Parathyroid adenoma (tissue), 2 donors: ENCODE measurements at regions not wholly inside any gene's neighbourhood (a gene's known extent, or its start where the extent isn't known, plus 50 kb on each side); places are given as distances from the start of the nearest gene placed in this dataset.

Experiments used
- H2AFZ ChIP-seq: fragments of 300-600 bp; sonication (generic); one replicate; pipeline ENCODE4 v1.7.0; 2017; ENCODE audit warnings: antibody characterized with exemption, mild to moderate bottlenecking
- H3K27ac ChIP-seq: fragments of 300-600 bp; sonication (generic); one replicate; pipeline ENCODE4 v1.7.0; 2017
- H3K27me3 ChIP-seq: fragments of 300-600 bp; sonication (generic); one replicate; pipeline ENCODE4 v1.7.0; 2017; ENCODE audit warnings: low read length; ENCODE audit not compliant: control insufficient read depth, insufficient read depth
- H3K36me3 ChIP-seq: fragments of 300-600 bp; sonication (generic); one replicate; pipeline ENCODE4 v1.7.0; 2017; ENCODE audit warnings: low read length; ENCODE audit not compliant: control insufficient read depth, insufficient read depth
- H3K4me1 ChIP-seq: fragments of 300-600 bp; sonication (generic); one replicate; pipeline ENCODE4 v1.7.0; 2017; ENCODE audit warnings: control low read depth
- H3K4me2 ChIP-seq: fragments of 300-600 bp; sonication (generic); one replicate; pipeline ENCODE4 v1.7.0; 2017; ENCODE audit warnings: low read length
- H3K4me3 ChIP-seq: fragments of 300-600 bp; sonication (generic); one replicate; pipeline ENCODE4 v1.7.0; 2017; ENCODE audit warnings: low read depth, low read length
- H3K79me2 ChIP-seq: fragments of 300-600 bp; sonication (generic); one replicate; pipeline ENCODE4 v1.7.0; 2017; ENCODE audit warnings: control low read depth
- H3K9ac ChIP-seq: fragments of 300-600 bp; sonication (generic); one replicate; pipeline ENCODE4 v1.7.0; 2017; ENCODE audit warnings: mild to moderate bottlenecking
- H3K9me3 ChIP-seq: fragments of 300-600 bp; sonication (generic); one replicate; pipeline ENCODE4 v1.7.0; 2017; ENCODE audit warnings: low read length; ENCODE audit not compliant: control insufficient read depth
- CTCF ChIP-seq: fragments of 300-600 bp; sonication (generic); IDR thresholded peaks from one replicate; pipeline ENCODE4 v1.7.0; 2017; ENCODE audit warnings: antibody characterized with exemption, mild to moderate bottlenecking
- donor health status: primary hyperparathyroidism.

- Histone ChIP-seq H3K27me3 (no peaks in the 10 kb centered on the region), H3K9me3 (no peaks in the 10 kb centered on the region), H3K4me2 (no peak overlapping the region), H3K4me1 (no peaks in the 10 kb centered on the region), H3K9ac (no peak overlapping the region), H3K4me3 (no peak overlapping the region), H3K36me3 (no peaks in the 10 kb centered on the region), H3K79me2 (no peaks in the 10 kb centered on the region), H2AFZ (no peak overlapping the region), H3K27ac (no peak overlapping the region)
- no peak for TF ChIP-seq CTCF
These were observed 151.8 kb upstream of the B3GALT2 start for GRCh38 chr1:193338194-193338593.

- no peaks in the 10 kb centered on the region for H3K9me3 ChIP-seq
- no peaks in the 10 kb centered on the region for H3K36me3 ChIP-seq
- H3K27me3 ChIP-seq: no peaks in the 10 kb centered on the region
- no peaks in the 10 kb centered on the region for H3K79me2 ChIP-seq
- no peak overlapping the region for H3K27ac ChIP-seq
- TF ChIP-seq CTCF: no peak
- H3K9ac ChIP-seq: no peak overlapping the region
- H3K4me1 ChIP-seq: no peaks in the 10 kb centered on the region
- no peak overlapping the region for H3K4me2 ChIP-seq
- H3K4me3 ChIP-seq: no peak overlapping the region
- H2AFZ ChIP-seq: no peak overlapping the region
These were observed 149.5 kb upstream of the B3GALT2 start for GRCh38 chr1:193335806-193336428.

GRCh38 chr1:193333166-193333565, 146.8 kb upstream of the B3GALT2 start:
- H3K79me2 ChIP-seq: no peaks in the 10 kb centered on the region
- H3K36me3 ChIP-seq: no peaks in the 10 kb centered on the region
- no peak for TF ChIP-seq CTCF
- no peak overlapping the region for H3K27ac ChIP-seq
- no peaks in the 10 kb centered on the region for H3K4me1 ChIP-seq
- H3K27me3 ChIP-seq: no peaks in the 10 kb centered on the region
- H2AFZ ChIP-seq: no peak overlapping the region
- H3K4me3 ChIP-seq: no peak overlapping the region
- no peak overlapping the region for H3K4me2 ChIP-seq
- H3K9me3 ChIP-seq: no peaks in the 10 kb centered on the region
- no peak overlapping the region for H3K9ac ChIP-seq

GRCh38 chr1:193326296-193326695, 139.9 kb upstream of the B3GALT2 start:
- no peaks in the 10 kb centered on the region for H3K27me3 ChIP-seq
- no peaks in the 10 kb centered on the region for H3K36me3 ChIP-seq
- H3K4me2 ChIP-seq: no peak overlapping the region
- H3K4me3 ChIP-seq: no peak overlapping the region
- H3K27ac ChIP-seq: no peak overlapping the region
- no peak overlapping the region for H3K9ac ChIP-seq
- no peak for TF ChIP-seq CTCF
- H2AFZ ChIP-seq: no peak overlapping the region
- no peaks in the 10 kb centered on the region for H3K79me2 ChIP-seq
- no peaks in the 10 kb centered on the region for H3K9me3 ChIP-seq
- no peaks in the 10 kb centered on the region for H3K4me1 ChIP-seq

GRCh38 chr1:193325771-193326170, 139.4 kb upstream of the B3GALT2 start:
- Histone ChIP-seq H3K27ac (no peak overlapping the region), H3K79me2 (no peaks in the 10 kb centered on the region), H3K4me2 (no peak overlapping the region), H3K4me3 (no peak overlapping the region), H3K36me3 (no peaks in the 10 kb centered on the region), H3K9ac (no peak overlapping the region), H3K4me1 (no peaks in the 10 kb centered on the region), H3K9me3 (no peaks in the 10 kb centered on the region), H3K27me3 (no peaks in the 10 kb centered on the region), H2AFZ (no peak overlapping the region)
- TF ChIP-seq CTCF: no peak
